ENCODE measurements at regions not wholly inside any gene's neighbourhood (a gene's known extent, or its start where the extent isn't known, plus 50 kb on each side); places are given as distances from the start of the nearest gene placed in this dataset.
"Not testable (repeated sequence)": the region's sequence is repeated elsewhere in the genome, so short reads cannot be mapped to it uniquely, and the experiment has no call there.

- H3K9me3 Mint-ChIP-seq; H3K4me1 Mint-ChIP-seq (ENCODE audit: low read depth); intact Hi-C loops (cut with micrococcal nuclease); DNase-seq (ENCODE audit: low spot score); H3K27me3 Mint-ChIP-seq (ENCODE audit: insufficient read depth); H3K4me3 Mint-ChIP-seq; H3K36me3 Mint-ChIP-seq (ENCODE audit: low read depth); H3K27ac Mint-ChIP-seq: not testable (repeated sequence)
Observed at GRCh38 chr21:6428498-6429092, 4092.8 kb upstream of the TPTE start.

GRCh38 chr21:6429924-6430323, 4091.5 kb upstream of the TPTE start:
- H3K27ac Mint-ChIP-seq; DNase-seq (ENCODE audit: low spot score); H3K36me3 Mint-ChIP-seq (ENCODE audit: low read depth); H3K4me3 Mint-ChIP-seq; intact Hi-C loops (cut with micrococcal nuclease); H3K4me1 Mint-ChIP-seq (ENCODE audit: low read depth); H3K27me3 Mint-ChIP-seq (ENCODE audit: insufficient read depth); H3K9me3 Mint-ChIP-seq: not testable (repeated sequence)

GRCh38 chr21:6433149-6433548, 4088.2 kb upstream of the TPTE start:
- H3K27ac Mint-ChIP-seq; H3K4me3 Mint-ChIP-seq; H3K36me3 Mint-ChIP-seq (ENCODE audit: low read depth); DNase-seq (ENCODE audit: low spot score); H3K4me1 Mint-ChIP-seq (ENCODE audit: low read depth); H3K9me3 Mint-ChIP-seq; H3K27me3 Mint-ChIP-seq (ENCODE audit: insufficient read depth); intact Hi-C loops (cut with micrococcal nuclease): not testable (repeated sequence)

- H3K36me3 Mint-ChIP-seq (ENCODE audit: low read depth); intact Hi-C loops (cut with micrococcal nuclease); H3K27me3 Mint-ChIP-seq (ENCODE audit: insufficient read depth); DNase-seq (ENCODE audit: low spot score); H3K9me3 Mint-ChIP-seq; H3K27ac Mint-ChIP-seq; H3K4me1 Mint-ChIP-seq (ENCODE audit: low read depth); H3K4me3 Mint-ChIP-seq: not testable (repeated sequence)
Observed at GRCh38 chr21:6436205-6436604, 4085.2 kb upstream of the TPTE start.

- H3K27me3 Mint-ChIP-seq (ENCODE audit: insufficient read depth); H3K4me3 Mint-ChIP-seq; intact Hi-C loops (cut with micrococcal nuclease); H3K27ac Mint-ChIP-seq; H3K9me3 Mint-ChIP-seq; H3K36me3 Mint-ChIP-seq (ENCODE audit: low read depth); DNase-seq (ENCODE audit: low spot score); H3K4me1 Mint-ChIP-seq (ENCODE audit: low read depth): not testable (repeated sequence)
Observed at GRCh38 chr21:6436971-6437833, 4084.2 kb upstream of the TPTE start.

- DNase-seq (ENCODE audit: low spot score); H3K4me1 Mint-ChIP-seq (ENCODE audit: low read depth); H3K27ac Mint-ChIP-seq; H3K27me3 Mint-ChIP-seq (ENCODE audit: insufficient read depth); intact Hi-C loops (cut with micrococcal nuclease); H3K4me3 Mint-ChIP-seq; H3K36me3 Mint-ChIP-seq (ENCODE audit: low read depth); H3K9me3 Mint-ChIP-seq: not testable (repeated sequence)
Observed at GRCh38 chr21:6437834-6438187, 4083.6 kb upstream of the TPTE start.

- intact Hi-C loops (cut with micrococcal nuclease); H3K4me1 Mint-ChIP-seq (ENCODE audit: low read depth); H3K27me3 Mint-ChIP-seq (ENCODE audit: insufficient read depth); H3K27ac Mint-ChIP-seq; DNase-seq (ENCODE audit: low spot score); H3K4me3 Mint-ChIP-seq; H3K9me3 Mint-ChIP-seq; H3K36me3 Mint-ChIP-seq (ENCODE audit: low read depth): not testable (repeated sequence)
Observed at GRCh38 chr21:6439058-6439457, 4082.3 kb upstream of the TPTE start.

- DNase-seq (ENCODE audit: low spot score); H3K4me3 Mint-ChIP-seq; H3K36me3 Mint-ChIP-seq (ENCODE audit: low read depth); H3K9me3 Mint-ChIP-seq; H3K4me1 Mint-ChIP-seq (ENCODE audit: low read depth); H3K27me3 Mint-ChIP-seq (ENCODE audit: insufficient read depth); intact Hi-C loops (cut with micrococcal nuclease); H3K27ac Mint-ChIP-seq: not testable (repeated sequence)
Observed at GRCh38 chr21:6454648-6455340, 4066.6 kb upstream of the TPTE start.

GRCh38 chr21:6456011-6456661, 4065.2 kb upstream of the TPTE start:
- DNase-seq (ENCODE audit: low spot score); H3K4me1 Mint-ChIP-seq (ENCODE audit: low read depth); H3K27me3 Mint-ChIP-seq (ENCODE audit: insufficient read depth); H3K36me3 Mint-ChIP-seq (ENCODE audit: low read depth); H3K4me3 Mint-ChIP-seq; intact Hi-C loops (cut with micrococcal nuclease); H3K27ac Mint-ChIP-seq; H3K9me3 Mint-ChIP-seq: not testable (repeated sequence)

GRCh38 chr21:6459761-6460160, 4061.6 kb upstream of the TPTE start:
- H3K4me1 Mint-ChIP-seq (ENCODE audit: low read depth); H3K36me3 Mint-ChIP-seq (ENCODE audit: low read depth); H3K27me3 Mint-ChIP-seq (ENCODE audit: insufficient read depth); H3K4me3 Mint-ChIP-seq; H3K27ac Mint-ChIP-seq; H3K9me3 Mint-ChIP-seq; DNase-seq (ENCODE audit: low spot score); intact Hi-C loops (cut with micrococcal nuclease): not testable (repeated sequence)

GRCh38 chr21:6461358-6461757, 4060.0 kb upstream of the TPTE start:
- H3K27ac Mint-ChIP-seq; H3K36me3 Mint-ChIP-seq (ENCODE audit: low read depth); intact Hi-C loops (cut with micrococcal nuclease); H3K4me3 Mint-ChIP-seq; H3K9me3 Mint-ChIP-seq; H3K27me3 Mint-ChIP-seq (ENCODE audit: insufficient read depth); DNase-seq (ENCODE audit: low spot score); H3K4me1 Mint-ChIP-seq (ENCODE audit: low read depth): not testable (repeated sequence)

GRCh38 chr21:6464419-6464818, 4057.0 kb upstream of the TPTE start:
- H3K4me3 Mint-ChIP-seq; H3K36me3 Mint-ChIP-seq (ENCODE audit: low read depth); H3K27me3 Mint-ChIP-seq (ENCODE audit: insufficient read depth); H3K27ac Mint-ChIP-seq; DNase-seq (ENCODE audit: low spot score); H3K4me1 Mint-ChIP-seq (ENCODE audit: low read depth); H3K9me3 Mint-ChIP-seq; intact Hi-C loops (cut with micrococcal nuclease): not testable (repeated sequence)

GRCh38 chr21:6466081-6466698, 4055.2 kb upstream of the TPTE start:
- DNase-seq (ENCODE audit: low spot score); H3K4me3 Mint-ChIP-seq; H3K27me3 Mint-ChIP-seq (ENCODE audit: insufficient read depth); H3K27ac Mint-ChIP-seq; H3K9me3 Mint-ChIP-seq; H3K36me3 Mint-ChIP-seq (ENCODE audit: low read depth); H3K4me1 Mint-ChIP-seq (ENCODE audit: low read depth); intact Hi-C loops (cut with micrococcal nuclease): not testable (repeated sequence)
